Posterior cingulate gyrus (tissue), 11 donors: ENCODE measurements at regions not wholly inside any gene's neighbourhood (a gene's known extent, or its start where the extent isn't known, plus 50 kb on each side); places are given as distances from the start of the nearest gene placed in this dataset.

Experiments used
- DNase-seq, 10 donors: peaks; one replicate each; pipeline versions ENCODE4 v3.0.0 to v3.0.0-alpha.2; 2020 to 2021; ENCODE audit warnings: mixed read lengths in 3 of 10
- intact Hi-C: fragments of 100-400 bp; cut with DNase I; formaldehyde crosslinking; loops from one replicate; pipeline ENCODE4 v1.15.1; 2023

DNA sequence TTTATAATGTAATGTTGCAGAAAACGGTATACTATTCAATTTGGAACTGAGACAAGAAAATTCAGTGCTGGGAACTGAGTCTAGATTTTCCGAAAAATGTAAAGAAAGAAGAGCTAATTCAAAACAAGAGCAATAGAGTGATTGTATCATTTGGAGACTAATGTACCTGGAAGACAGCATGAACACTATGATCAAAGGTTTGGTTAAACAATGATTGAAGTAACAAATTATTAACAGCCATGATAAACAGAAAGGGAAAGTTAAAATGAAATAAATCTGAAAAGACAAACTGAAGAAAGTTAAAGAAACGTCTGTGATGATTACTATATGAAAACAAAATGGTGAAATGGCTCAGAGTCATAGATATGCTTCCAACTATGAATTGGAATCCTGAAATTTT lies 300.6 kb upstream of the MPDZ start:
- DNase-seq, result no peak
- intact Hi-C loops, result no loop called here

- DNase-seq, result no peak
- intact Hi-C loops, result no loop called here
Measured at GRCh38 chr9:13576101-13576500, 296.6 kb upstream of the MPDZ start.

GRCh38 chr9:13575558-13575957 lies 296.1 kb upstream of the MPDZ start:
- intact Hi-C loops, result no loop called here
- DNase-seq, result no peak

GRCh38 chr9:13570068-13570974 lies 290.8 kb upstream of the MPDZ start:
- no peak for DNase-seq

DNA sequence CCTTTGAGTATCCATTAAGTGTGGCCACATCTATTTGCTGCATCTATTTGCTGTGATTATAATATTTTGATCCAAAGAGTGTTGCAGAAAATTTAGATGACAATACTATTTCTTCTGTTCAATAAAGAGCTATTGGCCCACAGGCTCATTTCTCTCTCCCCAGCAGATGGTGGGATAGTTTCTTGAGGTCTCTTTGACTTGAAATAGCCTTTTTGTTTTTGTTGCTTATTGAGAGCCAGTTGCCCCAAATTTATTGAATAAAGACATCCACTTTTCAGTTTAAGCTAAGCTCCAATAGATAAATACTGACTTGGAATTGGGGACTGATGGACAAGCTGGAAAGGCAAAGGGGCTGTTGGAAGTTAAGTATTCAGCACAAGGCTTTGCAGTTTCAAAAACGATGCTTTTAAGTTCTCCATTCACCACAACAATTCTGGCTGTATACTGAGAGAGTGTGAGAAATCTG lies 290.1 kb upstream of the MPDZ start:
- intact Hi-C loops, result loop anchor here (5.0 kb wide), 1 partner anchor 117 kb away; no protein-coding TSS in a partner anchor
- no peak for DNase-seq

More at GRCh38 chr9:13570068-13570974, 290.8 kb upstream of the MPDZ start:
- intact Hi-C loops, result no loop called here

- intact Hi-C loops, result loop anchor here (5.0 kb wide), 1 partner anchor 117 kb away; no protein-coding TSS in a partner anchor
- DNase-seq, result peak in 9 of 10 donors; percentile 21 to 88 (median 45)
Measured at GRCh38 chr9:13568841-13569601, 289.5 kb upstream of the MPDZ start.

DNA sequence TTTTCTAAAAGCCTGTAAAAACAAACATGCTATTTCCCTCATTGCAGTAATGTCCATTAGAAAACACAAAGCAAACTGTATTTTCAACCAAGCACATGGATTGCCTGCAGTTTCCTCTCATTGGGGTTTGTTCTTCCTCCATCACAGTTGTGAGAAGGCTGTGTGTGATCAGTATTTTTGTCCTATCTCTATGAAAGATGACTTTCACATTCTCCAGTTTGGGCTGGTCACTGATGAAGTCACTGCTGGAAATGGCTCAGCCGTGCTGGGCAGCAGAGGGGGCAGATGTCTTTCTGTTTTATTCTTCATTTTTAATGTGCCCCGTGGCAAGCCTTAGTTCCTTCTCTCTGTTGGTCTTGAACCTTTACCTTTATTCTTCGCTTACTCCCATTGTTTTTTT lies 288.9 kb upstream of the MPDZ start:
- intact Hi-C loops, result loop anchor here (5.0 kb wide), 1 partner anchor 116 kb away; no protein-coding TSS in a partner anchor
- peak in 6 of 10 donors; percentile 4 to 83 (median 31) for DNase-seq

- intact Hi-C loops, result loop anchor here (5.0 kb wide), 1 partner anchor 116 kb away; no protein-coding TSS in a partner anchor
- no peak for DNase-seq
Measured at GRCh38 chr9:13567833-13568232, 288.3 kb upstream of the MPDZ start.

GRCh38 chr9:13557746-13558145 lies 278.3 kb upstream of the MPDZ start:
- DNase-seq, result no peak
- intact Hi-C loops, result no loop called here

- intact Hi-C loops, result no loop called here
- DNase-seq, result no peak
Measured at GRCh38 chr9:13556656-13557055, 277.2 kb upstream of the MPDZ start.

DNA sequence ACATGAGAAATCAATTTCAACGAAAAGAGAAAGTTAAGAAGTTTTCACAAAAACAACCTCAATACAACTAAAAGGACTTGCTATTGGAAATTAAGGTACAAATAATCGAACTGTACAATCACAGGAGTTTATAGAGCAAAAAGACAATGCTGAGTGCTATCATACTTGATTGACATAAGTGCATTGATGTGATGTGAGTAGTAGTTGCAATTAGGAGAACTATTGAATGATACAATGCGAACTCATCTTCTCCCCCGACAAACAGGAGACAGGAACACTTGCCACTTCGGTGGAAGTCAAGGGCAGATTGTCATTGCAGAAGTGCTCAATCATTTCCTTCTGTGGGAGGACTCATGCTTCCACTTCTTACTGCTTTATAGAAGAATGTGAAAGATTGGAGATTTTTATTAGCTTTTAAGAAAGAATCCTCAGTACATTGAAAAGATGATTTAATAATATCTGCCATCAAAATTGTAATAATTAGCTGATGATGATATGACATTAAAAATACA lies 276.6 kb upstream of the MPDZ start:
- no peak for DNase-seq
- intact Hi-C loops, result no loop called here

GRCh38 chr9:13555516-13555915 lies 276.0 kb upstream of the MPDZ start:
- no peak for DNase-seq
- intact Hi-C loops, result no loop called here

- no peak for DNase-seq
- intact Hi-C loops, result no loop called here
Measured at GRCh38 chr9:13554626-13555025, 275.1 kb upstream of the MPDZ start.

DNA sequence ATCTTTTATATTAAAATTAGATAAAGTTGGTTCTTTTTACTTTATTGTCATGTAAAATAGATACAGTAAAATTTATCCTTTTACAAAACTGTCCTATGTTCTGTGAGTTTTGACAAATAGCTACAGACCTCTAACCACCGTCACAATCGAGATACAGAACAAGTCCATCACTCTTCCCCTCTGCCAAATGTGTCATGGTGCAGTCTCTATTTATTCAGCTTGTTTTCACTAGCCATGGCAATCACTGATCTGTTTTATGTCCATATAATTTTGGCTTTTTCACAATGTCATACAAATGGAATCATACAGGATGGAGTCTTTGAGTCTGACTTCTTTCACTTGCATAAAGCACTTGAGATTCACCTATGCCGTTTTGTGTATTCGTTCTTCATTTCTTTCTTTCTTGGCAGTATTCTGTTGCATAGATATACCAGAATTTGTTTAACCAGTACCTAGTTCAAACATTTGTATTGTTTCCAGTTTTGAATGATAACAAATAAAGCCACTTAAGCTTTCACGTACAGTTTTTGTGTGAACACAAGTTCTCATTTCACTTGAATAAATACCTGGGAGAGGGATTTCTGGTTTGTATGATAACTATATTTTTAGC lies 273.2 kb upstream of the MPDZ start:
- intact Hi-C loops, result no loop called here

GRCh38 chr9:13550519-13550918 lies 271.0 kb upstream of the MPDZ start:
- DNase-seq, result peak in 1 of 10 donors; percentile 58
- intact Hi-C loops, result no loop called here

More for the DNA sequence above, 273.2 kb upstream of the MPDZ start:
- DNase-seq, result no peak

GRCh38 chr9:13548535-13548934 lies 269.0 kb upstream of the MPDZ start:
- DNase-seq, result no peak
- intact Hi-C loops, result no loop called here

- intact Hi-C loops, result no loop called here
- DNase-seq, result peak in 1 of 10 donors; percentile 75
Measured at GRCh38 chr9:13535141-13535540, 255.6 kb upstream of the MPDZ start.

DNA sequence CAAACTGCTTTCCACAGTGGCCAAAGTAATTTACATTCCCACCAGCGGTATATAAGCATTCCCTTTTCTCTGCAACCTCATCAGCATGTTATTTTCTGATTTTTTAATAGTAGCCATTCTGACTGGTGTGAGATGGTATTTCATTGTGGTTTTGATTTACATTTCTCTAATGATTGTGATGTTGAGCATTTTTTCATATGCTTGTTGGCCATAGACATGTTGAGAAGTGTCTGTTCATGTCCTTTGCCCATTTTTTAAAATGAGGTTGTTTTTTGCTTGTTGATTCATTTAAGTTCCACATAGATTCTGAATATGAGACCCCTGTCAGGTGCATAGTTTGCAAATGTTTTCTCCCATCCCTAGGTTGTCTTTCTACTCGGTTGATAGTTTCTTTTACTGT lies 254.5 kb upstream of the MPDZ start:
- DNase-seq, result no peak
- intact Hi-C loops, result no loop called here

DNA sequence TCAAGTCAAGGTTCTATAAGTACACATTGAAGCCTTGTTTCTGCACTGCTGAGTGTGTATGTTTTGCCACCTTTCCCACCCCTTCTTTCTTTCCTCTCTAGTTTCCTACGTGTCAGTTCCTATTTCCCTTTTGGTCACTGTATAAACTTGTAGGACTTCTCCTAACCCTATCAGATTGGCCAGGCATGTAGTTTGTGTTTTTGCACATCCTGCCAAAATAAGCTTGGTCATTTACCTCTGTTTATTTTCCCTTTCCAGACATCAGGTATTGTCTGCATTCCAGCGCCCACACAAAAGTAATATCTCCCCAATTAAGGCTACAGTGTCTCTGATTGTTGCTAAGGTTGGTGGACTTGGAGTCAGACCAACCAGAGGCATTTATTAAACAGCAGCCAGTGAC lies 252.9 kb upstream of the MPDZ start:
- DNase-seq, result no peak
- intact Hi-C loops, result no loop called here

GRCh38 chr9:13529321-13530104 lies 250.0 kb upstream of the MPDZ start:
- peak in 1 of 10 donors; percentile 13 for DNase-seq
- intact Hi-C loops, result no loop called here
